ENCODE measurements at regions not wholly inside any gene's neighbourhood (a gene's known extent, or its start where the extent isn't known, plus 50 kb on each side); places are given as distances from the start of the nearest gene placed in this dataset.

- H3K36me3 ChIP-seq (ENCODE audit: low read depth) = no peaks in the 10 kb centered on the region
- DNase-seq (ENCODE audit: low spot score) = no peak
- H3K4me3 ChIP-seq (ENCODE audit: severe bottlenecking) = no peak overlapping the region
- H3K27ac ChIP-seq (ENCODE audit: poor library complexity, severe bottlenecking) = no peak overlapping the region
- ATAC-seq (ENCODE audit: low read depth) = no peak
- H3K4me1 ChIP-seq (ENCODE audit: insufficient read depth, poor library complexity, severe bottlenecking) = no peaks in the 10 kb centered on the region
- no peaks in the 10 kb centered on the region for H3K9me3 ChIP-seq (ENCODE audit: severe bottlenecking)
- TF ChIP-seq, protein P1, sequence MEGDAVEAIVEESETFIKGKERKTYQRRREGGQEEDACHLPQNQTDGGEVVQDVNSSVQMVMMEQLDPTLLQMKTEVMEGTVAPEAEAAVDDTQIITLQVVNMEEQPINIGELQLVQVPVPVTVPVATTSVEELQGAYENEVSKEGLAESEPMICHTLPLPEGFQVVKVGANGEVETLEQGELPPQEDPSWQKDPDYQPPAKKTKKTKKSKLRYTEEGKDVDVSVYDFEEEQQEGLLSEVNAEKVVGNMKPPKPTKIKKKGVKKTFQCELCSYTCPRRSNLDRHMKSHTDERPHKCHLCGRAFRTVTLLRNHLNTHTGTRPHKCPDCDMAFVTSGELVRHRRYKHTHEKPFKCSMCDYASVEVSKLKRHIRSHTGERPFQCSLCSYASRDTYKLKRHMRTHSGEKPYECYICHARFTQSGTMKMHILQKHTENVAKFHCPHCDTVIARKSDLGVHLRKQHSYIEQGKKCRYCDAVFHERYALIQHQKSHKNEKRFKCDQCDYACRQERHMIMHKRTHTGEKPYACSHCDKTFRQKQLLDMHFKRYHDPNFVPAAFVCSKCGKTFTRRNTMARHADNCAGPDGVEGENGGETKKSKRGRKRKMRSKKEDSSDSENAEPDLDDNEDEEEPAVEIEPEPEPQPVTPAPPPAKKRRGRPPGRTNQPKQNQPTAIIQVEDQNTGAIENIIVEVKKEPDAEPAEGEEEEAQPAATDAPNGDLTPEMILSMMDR (IDR thresholded peaks at IDR 0.05; ENCODE audit: poor library complexity, severe bottlenecking) = no peak
- H3K27me3 ChIP-seq (ENCODE audit: insufficient read depth, poor library complexity, severe bottlenecking) = no peaks in the 10 kb centered on the region
These were observed 447.4 kb upstream of the TRIB2 start for GRCh38 chr2:12269041-12269972.

- Histone ChIP-seq H3K4me1 (ENCODE audit: insufficient read depth, poor library complexity, severe bottlenecking) (no peaks in the 10 kb centered on the region), H3K36me3 (ENCODE audit: low read depth) (no peaks in the 10 kb centered on the region), H3K27me3 (ENCODE audit: insufficient read depth, poor library complexity, severe bottlenecking) (no peaks in the 10 kb centered on the region), H3K27ac (ENCODE audit: poor library complexity, severe bottlenecking) (no peak overlapping the region), H3K9me3 (ENCODE audit: severe bottlenecking) (no peaks in the 10 kb centered on the region), H3K4me3 (ENCODE audit: severe bottlenecking) (no peak overlapping the region)
- no peak for ATAC-seq (ENCODE audit: low read depth)
- TF ChIP-seq, protein P1 (IDR thresholded peaks at IDR 0.05; ENCODE audit: poor library complexity, severe bottlenecking) = no peak
- no peak for DNase-seq (ENCODE audit: low spot score)
These were observed 445.7 kb upstream of the TRIB2 start for GRCh38 chr2:12270876-12271588.

GRCh38 chr2:12271589-12271984 is 445.1 kb upstream of the TRIB2 start:
- DNase-seq (ENCODE audit: low spot score) (no peak), ATAC-seq (ENCODE audit: low read depth) (no peak)
- Histone ChIP-seq H3K4me3 (ENCODE audit: severe bottlenecking) (no peak overlapping the region), H3K9me3 (ENCODE audit: severe bottlenecking) (no peaks in the 10 kb centered on the region), H3K27me3 (ENCODE audit: insufficient read depth, poor library complexity, severe bottlenecking) (no peaks in the 10 kb centered on the region), H3K27ac (ENCODE audit: poor library complexity, severe bottlenecking) (no peak overlapping the region), H3K4me1 (ENCODE audit: insufficient read depth, poor library complexity, severe bottlenecking) (no peaks in the 10 kb centered on the region), H3K36me3 (ENCODE audit: low read depth) (no peaks in the 10 kb centered on the region)
- TF ChIP-seq, protein P1 (IDR thresholded peaks at IDR 0.05; ENCODE audit: poor library complexity, severe bottlenecking) = no peak

DNA sequence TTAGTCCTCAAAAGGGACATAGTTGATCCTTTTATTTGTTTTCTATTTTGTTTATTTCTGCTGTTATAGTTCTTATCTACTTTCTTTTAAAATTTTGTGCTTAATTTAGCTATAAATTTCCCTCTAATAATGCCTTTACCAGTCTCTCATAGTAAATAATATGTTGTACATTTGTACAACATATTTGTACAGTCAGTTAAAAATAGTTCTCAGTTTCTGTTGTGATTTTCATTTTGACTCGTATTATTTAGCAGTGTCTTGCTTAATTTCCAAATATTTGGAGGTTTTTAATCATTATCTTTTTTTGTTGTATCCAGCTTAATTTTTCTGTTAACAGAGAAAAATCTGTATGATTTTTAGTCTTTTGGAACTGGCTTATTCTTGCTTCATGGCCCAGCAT is 443.6 kb upstream of the TRIB2 start:
- DNase-seq (ENCODE audit: low spot score) = no peak
- no peak overlapping the region for H3K27ac ChIP-seq (ENCODE audit: poor library complexity, severe bottlenecking)
- no peaks in the 10 kb centered on the region for H3K27me3 ChIP-seq (ENCODE audit: insufficient read depth, poor library complexity, severe bottlenecking)
- no peaks in the 10 kb centered on the region for H3K9me3 ChIP-seq (ENCODE audit: severe bottlenecking)
- ATAC-seq (ENCODE audit: low read depth) = no peak
- no peak overlapping the region for H3K4me3 ChIP-seq (ENCODE audit: severe bottlenecking)
- TF ChIP-seq, protein P1 (IDR thresholded peaks at IDR 0.05; ENCODE audit: poor library complexity, severe bottlenecking) = no peak
- H3K36me3 ChIP-seq (ENCODE audit: low read depth) = no peaks in the 10 kb centered on the region
- H3K4me1 ChIP-seq (ENCODE audit: insufficient read depth, poor library complexity, severe bottlenecking) = no peaks in the 10 kb centered on the region
